Suprapubic skin (tissue), 4 donors: ENCODE measurements at regions not wholly inside any gene's neighbourhood (a gene's known extent, or its start where the extent isn't known, plus 50 kb on each side); places are given as distances from the start of the nearest gene placed in this dataset.

ENCODE experiments used
- DNase-seq, 2 donors: peaks; one replicate each; pipeline ENCODE4 v3.0.0-alpha.2; 2019; ENCODE audit warnings: low spot score in 2 of 2
- H3K27ac ChIP-seq: fragments of 200-600 bp; sonication (generic); one replicate; pipeline ENCODE4 v1.5.1; 2019
- H3K27me3 ChIP-seq: fragments of 200-600 bp; sonication (generic); one replicate; pipeline ENCODE4 v1.5.1; 2019
- H3K36me3 ChIP-seq: fragments of 200-600 bp; sonication (generic); one replicate; pipeline ENCODE4 v1.5.1; 2019
- H3K4me1 ChIP-seq: fragments of 200-600 bp; sonication (generic); one replicate; pipeline ENCODE4 v1.5.1; 2019
- H3K4me3 ChIP-seq: fragments of 200-600 bp; sonication (generic); one replicate; pipeline ENCODE4 v1.5.1; 2019; ENCODE audit warnings: mild to moderate bottlenecking
- H3K9me3 ChIP-seq: fragments of 200-600 bp; sonication (generic); one replicate; pipeline ENCODE4 v1.5.1; 2019
- EP300 ChIP-seq: sonication (generic); formaldehyde crosslinking; IDR thresholded peaks from one replicate; pipeline ENCODE4 v1.6.1; 2017; ENCODE audit warnings: antibody characterized with exemption
- POLR2A ChIP-seq, 2 donors: fragments of 450-650 bp; IDR thresholded peaks; one replicate each; pipeline ENCODE4 v1.6.1; 2017; ENCODE audit warnings: antibody characterized with exemption in 2 of 2, mild to moderate bottlenecking in 2 of 2, moderate library complexity in 2 of 2
- POLR2AphosphoS5 ChIP-seq, 3 donors: sonication (generic); formaldehyde crosslinking; IDR thresholded peaks; one replicate each; pipeline ENCODE4 v1.6.1; 2017; ENCODE audit warnings: antibody characterized with exemption in 3 of 3
- WGBS: methylation state at CpG from one replicate; pipeline ENCODE4 v1.1.5; 2018; 5-methylcytosine and 5-hydroxymethylcytosine counted together
- TF ChIP-seq, protein P1 (sequence below), 2 donors: fragments of 200-600 bp in 1 of 2; fragments of 450-650 bp in 1 of 2; sonication (generic) in 1 of 2; IDR thresholded peaks; one replicate each; pipeline ENCODE4 v1.5.1; 2016 to 2019; ENCODE audit warnings: antibody characterized with exemption in 2 of 2, mild to moderate bottlenecking in 1 of 2, moderate library complexity in 1 of 2

DNA sequence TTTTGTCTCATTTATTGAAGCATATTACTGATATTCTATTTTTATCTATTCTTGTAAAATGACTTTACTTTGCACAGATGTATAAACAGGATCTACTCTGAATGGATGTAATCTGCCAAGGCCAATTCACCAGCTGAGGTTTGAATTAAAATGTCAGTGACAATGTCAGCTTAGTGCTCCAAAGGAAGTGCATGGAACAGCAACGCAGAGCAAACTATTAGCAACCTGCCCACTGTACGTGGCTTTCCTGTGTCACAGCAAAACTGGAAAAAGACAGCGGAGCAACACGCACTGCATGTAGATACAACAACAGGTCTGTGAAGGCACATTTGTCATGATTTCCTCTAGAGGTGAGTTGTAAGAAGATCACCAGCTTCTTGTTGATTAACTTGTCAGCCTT is 409.4 kb downstream of the MED10 start:
- Histone ChIP-seq H3K4me3 (no peak overlapping the region), H3K27me3 (no peaks in the 10 kb centered on the region), H3K9me3 (no peaks in the 10 kb centered on the region), H3K4me1 (no peaks in the 10 kb centered on the region), H3K36me3 (no peaks in the 10 kb centered on the region), H3K27ac (no peak overlapping the region)
- WGBS: 84% methylated on average over 4 of the region's 4 CpGs
- DNase-seq: no peak
- TF ChIP-seq POLR2AphosphoS5 (IDR thresholded peaks at IDR 0.05) (no peak), EP300 (no peak), POLR2A (IDR thresholded peaks at IDR 0.05) (no peak)
- TF ChIP-seq, protein P1, sequence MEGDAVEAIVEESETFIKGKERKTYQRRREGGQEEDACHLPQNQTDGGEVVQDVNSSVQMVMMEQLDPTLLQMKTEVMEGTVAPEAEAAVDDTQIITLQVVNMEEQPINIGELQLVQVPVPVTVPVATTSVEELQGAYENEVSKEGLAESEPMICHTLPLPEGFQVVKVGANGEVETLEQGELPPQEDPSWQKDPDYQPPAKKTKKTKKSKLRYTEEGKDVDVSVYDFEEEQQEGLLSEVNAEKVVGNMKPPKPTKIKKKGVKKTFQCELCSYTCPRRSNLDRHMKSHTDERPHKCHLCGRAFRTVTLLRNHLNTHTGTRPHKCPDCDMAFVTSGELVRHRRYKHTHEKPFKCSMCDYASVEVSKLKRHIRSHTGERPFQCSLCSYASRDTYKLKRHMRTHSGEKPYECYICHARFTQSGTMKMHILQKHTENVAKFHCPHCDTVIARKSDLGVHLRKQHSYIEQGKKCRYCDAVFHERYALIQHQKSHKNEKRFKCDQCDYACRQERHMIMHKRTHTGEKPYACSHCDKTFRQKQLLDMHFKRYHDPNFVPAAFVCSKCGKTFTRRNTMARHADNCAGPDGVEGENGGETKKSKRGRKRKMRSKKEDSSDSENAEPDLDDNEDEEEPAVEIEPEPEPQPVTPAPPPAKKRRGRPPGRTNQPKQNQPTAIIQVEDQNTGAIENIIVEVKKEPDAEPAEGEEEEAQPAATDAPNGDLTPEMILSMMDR (IDR thresholded peaks at IDR 0.05): no peak

DNA sequence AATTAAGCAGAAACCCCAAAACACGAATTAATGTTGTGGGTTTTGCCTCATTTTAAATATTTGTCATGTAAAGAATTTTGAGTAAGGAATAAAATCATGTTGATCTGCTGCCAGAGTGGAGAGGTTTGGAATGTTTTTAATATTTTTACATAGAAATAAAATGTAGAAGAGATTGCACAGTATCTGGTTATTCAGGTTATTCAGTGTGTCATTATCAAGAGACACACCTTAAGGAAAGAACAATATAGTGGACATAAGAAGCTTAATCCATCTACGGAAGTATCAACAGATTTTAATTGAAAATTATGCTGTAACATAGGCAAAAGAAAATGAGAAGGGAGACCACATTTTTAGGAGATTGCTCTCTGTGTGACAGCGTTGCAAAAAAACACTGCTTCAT is 410.4 kb downstream of the MED10 start:
- H3K9me3 ChIP-seq: no peaks in the 10 kb centered on the region
- TF ChIP-seq EP300 (no peak), POLR2AphosphoS5 (IDR thresholded peaks at IDR 0.05) (no peak), POLR2A (IDR thresholded peaks at IDR 0.05) (no peak)
- TF ChIP-seq, protein P1 (IDR thresholded peaks at IDR 0.05): no peak
- no peak overlapping the region for H3K4me3 ChIP-seq
- no peak for DNase-seq
- no peaks in the 10 kb centered on the region for H3K4me1 ChIP-seq
- H3K27me3 ChIP-seq: no peaks in the 10 kb centered on the region
- H3K36me3 ChIP-seq: no peaks in the 10 kb centered on the region
- WGBS: 56% methylated on average over 3 of the region's 3 CpGs
- no peak overlapping the region for H3K27ac ChIP-seq

DNA sequence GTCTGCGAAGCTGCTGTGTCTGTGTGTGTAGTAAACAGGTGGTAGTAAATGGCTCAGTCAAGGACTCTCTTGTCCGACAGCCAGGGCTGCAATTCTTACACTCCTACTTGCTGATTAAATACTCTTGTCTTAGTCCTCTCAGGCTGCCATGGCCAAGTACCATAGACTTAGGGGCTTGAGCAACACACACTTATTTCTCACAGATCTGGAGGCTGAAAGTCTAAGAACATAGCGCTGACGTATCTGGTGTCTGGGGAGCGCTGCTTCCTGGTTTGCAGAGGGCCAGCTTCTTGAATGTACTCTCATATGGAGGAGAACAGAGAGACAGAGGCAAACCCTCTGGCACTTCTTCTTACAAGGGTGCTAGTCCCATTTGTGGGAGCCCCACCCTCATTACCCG is 411.0 kb downstream of the MED10 start:
- no peaks in the 10 kb centered on the region for H3K27me3 ChIP-seq
- H3K4me3 ChIP-seq: no peak overlapping the region
- WGBS: 73% methylated on average over 6 of the region's 6 CpGs
- no peak for DNase-seq
- H3K4me1 ChIP-seq: no peaks in the 10 kb centered on the region
- no peak overlapping the region for H3K27ac ChIP-seq
- TF ChIP-seq EP300: no peak
- TF ChIP-seq, protein P1 (IDR thresholded peaks at IDR 0.05): no peak
- no peak for TF ChIP-seq POLR2A (IDR thresholded peaks at IDR 0.05)
- TF ChIP-seq POLR2AphosphoS5 (IDR thresholded peaks at IDR 0.05): no peak
- no peaks in the 10 kb centered on the region for H3K36me3 ChIP-seq
- H3K9me3 ChIP-seq: no peaks in the 10 kb centered on the region

DNA sequence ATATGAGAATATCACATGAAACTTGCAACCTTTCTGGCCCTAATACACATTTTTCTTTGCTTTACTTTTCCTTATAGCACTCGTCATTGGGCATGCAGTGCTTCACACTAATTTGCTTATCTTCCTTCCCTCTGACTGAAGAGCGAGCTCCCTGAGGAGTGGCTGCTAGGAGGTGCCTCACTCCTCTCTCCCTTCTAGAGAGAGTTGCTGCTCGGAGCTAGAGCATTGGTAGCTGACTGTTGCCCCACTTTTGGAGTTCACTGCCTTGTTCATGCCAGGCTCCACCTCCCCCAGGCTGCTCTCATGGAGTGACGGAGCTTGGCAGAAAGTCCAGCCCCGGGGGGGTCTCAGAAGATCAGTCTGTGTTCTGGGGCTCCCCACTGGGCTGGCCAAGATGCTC is 413.2 kb downstream of the MED10 start:
- H3K9me3 ChIP-seq: peaks cover 4% of the 10 kb centered on the region
- no peaks in the 10 kb centered on the region for H3K36me3 ChIP-seq
- H3K4me1 ChIP-seq: no peaks in the 10 kb centered on the region
- no peak overlapping the region for H3K27ac ChIP-seq
- H3K4me3 ChIP-seq: no peak overlapping the region
- no peaks in the 10 kb centered on the region for H3K27me3 ChIP-seq
- 79% methylated on average over 5 of the region's 5 CpGs for whole genome bisulfite sequencing
- TF ChIP-seq EP300 (no peak), POLR2AphosphoS5 (IDR thresholded peaks at IDR 0.05) (no peak), POLR2A (IDR thresholded peaks at IDR 0.05) (no peak)
- TF ChIP-seq, protein P1 (IDR thresholded peaks at IDR 0.05): no peak
- no peak for DNase-seq

DNA sequence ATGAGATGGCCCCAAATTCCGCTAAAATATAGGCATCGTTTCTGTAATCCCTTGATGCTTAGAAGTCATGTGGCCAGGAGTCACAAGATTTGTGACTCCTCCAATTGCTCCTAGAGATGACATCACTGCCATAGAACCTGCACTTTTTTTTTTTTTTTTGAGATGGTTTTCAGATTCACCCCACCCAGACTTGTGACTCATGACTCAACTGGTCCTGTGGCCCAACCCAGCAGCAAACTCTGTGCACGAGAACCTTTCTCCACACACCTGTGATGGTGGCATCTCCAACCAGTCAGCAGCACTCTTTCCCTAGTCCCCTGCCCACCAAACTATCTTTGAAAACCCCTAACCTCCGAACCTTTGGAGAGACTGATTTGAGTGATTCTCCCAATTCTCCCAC is 414.0 kb downstream of the MED10 start:
- H3K27ac ChIP-seq: no peak overlapping the region
- no peaks in the 10 kb centered on the region for H3K36me3 ChIP-seq
- TF ChIP-seq POLR2AphosphoS5 (IDR thresholded peaks at IDR 0.05) (no peak), EP300 (no peak), POLR2A (IDR thresholded peaks at IDR 0.05) (no peak)
- TF ChIP-seq, protein P1 (IDR thresholded peaks at IDR 0.05): no peak
- no peak overlapping the region for H3K4me3 ChIP-seq
- H3K4me1 ChIP-seq: no peaks in the 10 kb centered on the region
- no peaks in the 10 kb centered on the region for H3K27me3 ChIP-seq
- WGBS: 83% methylated on average over 4 of the region's 4 CpGs
- no peak for DNase-seq
- peaks cover 4% of the 10 kb centered on the region for H3K9me3 ChIP-seq
